ENCODE measurements at regions not wholly inside any gene's neighbourhood (a gene's known extent, or its start where the extent isn't known, plus 50 kb on each side); places are given as distances from the start of the nearest gene placed in this dataset.

DNA sequence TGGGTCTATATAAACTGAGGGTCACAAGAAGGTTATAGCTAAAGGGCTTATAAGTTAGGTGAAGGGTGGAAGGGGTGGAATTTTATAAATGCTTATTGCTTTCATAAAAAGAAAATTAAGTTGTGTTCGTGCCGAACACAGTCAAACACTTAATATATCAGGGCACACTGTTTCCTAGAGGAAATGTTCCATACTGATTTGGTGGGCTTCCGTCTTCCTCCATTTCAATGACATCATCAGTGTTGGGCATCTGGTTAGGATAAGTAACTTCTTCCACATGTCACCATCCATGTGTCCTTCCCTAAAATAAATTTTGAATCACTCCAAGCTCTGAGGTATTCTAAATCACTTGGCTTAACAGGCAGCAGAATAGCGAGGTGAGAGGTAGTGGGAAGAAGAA is 466.4 kb downstream of the MED13L start:
- TF ChIP-seq FOXM1 (IDR thresholded peaks at IDR 0.05; ENCODE audit: borderline replicate concordance) (no peak), BHLHE40 (IDR thresholded peaks at IDR 0.05; ENCODE audit: borderline replicate concordance) (no peak)
